Dedifferentiated amniotic fluid mesenchymal stem cell (primary cell): ENCODE measurements at regions not wholly inside any gene's neighbourhood (a gene's known extent, or its start where the extent isn't known, plus 50 kb on each side); places are given as distances from the start of the nearest gene placed in this dataset.

ENCODE experiments used
- DNase-seq: peaks from one replicate; pipeline ENCODE4 v3.0.0-alpha.2; 2016; ENCODE audit errors: extremely low spot score

- DNase-seq, result peak; percentile 98
Observed at GRCh38 chr5:54743997-54744788, 226.6 kb downstream of the SNX18 start.

- no peak for DNase-seq
Observed at GRCh38 chr5:54743581-54743980, 226.0 kb downstream of the SNX18 start.

- DNase-seq, result peak; percentile 69
Observed at GRCh38 chr5:54742417-54742891, 224.9 kb downstream of the SNX18 start.

GRCh38 chr5:54741711-54742110 is 224.2 kb downstream of the SNX18 start:
- no peak for DNase-seq

- DNase-seq, result no peak
Observed at GRCh38 chr5:54740141-54740540, 222.6 kb downstream of the SNX18 start.

GRCh38 chr5:54739371-54739770 is 221.8 kb downstream of the SNX18 start:
- DNase-seq, result no peak

- DNase-seq, result no peak
Observed at GRCh38 chr5:54738973-54739367, 221.4 kb downstream of the SNX18 start.

GRCh38 chr5:54738118-54738972 is 220.8 kb downstream of the SNX18 start:
- no peak for DNase-seq

- no peak for DNase-seq
Observed at GRCh38 chr5:54736003-54736797, 218.6 kb downstream of the SNX18 start.

GRCh38 chr5:54733101-54733500 is 215.5 kb downstream of the SNX18 start:
- no peak for DNase-seq

GRCh38 chr5:54732108-54732507 is 214.5 kb downstream of the SNX18 start:
- DNase-seq, result no peak

- DNase-seq, result no peak
Observed at GRCh38 chr5:54728588-54728915, 211.0 kb downstream of the SNX18 start.

GRCh38 chr5:54727874-54728587 is 210.5 kb downstream of the SNX18 start:
- DNase-seq, result no peak

GRCh38 chr5:54725391-54726280 is 208.1 kb downstream of the SNX18 start:
- DNase-seq, result no peak

GRCh38 chr5:54722846-54723433 is 205.4 kb downstream of the SNX18 start:
- peak; percentile 46 for DNase-seq

GRCh38 chr5:54721951-54722654 is 204.5 kb downstream of the SNX18 start:
- no peak for DNase-seq

- DNase-seq, result no peak
Observed at GRCh38 chr5:54721116-54721515, 203.6 kb downstream of the SNX18 start.

- no peak for DNase-seq
Observed at GRCh38 chr5:54720341-54720740, 202.8 kb downstream of the SNX18 start.
